Skeletal muscle cell (primary cell): ENCODE measurements at regions not wholly inside any gene's neighbourhood (a gene's known extent, or its start where the extent isn't known, plus 50 kb on each side); places are given as distances from the start of the nearest gene placed in this dataset.

Source experiments
- DNase-seq: peaks from one replicate; pipeline ENCODE4 v3.0.0-alpha.2; 2010; ENCODE audit warnings: low read depth
- H3K4me3 ChIP-seq: 2 replicates; pipeline ENCODE4 v1.5.1; 2011; ENCODE audit warnings: low read depth, mild to moderate bottlenecking, control low read depth, low read length, moderate library complexity

DNA sequence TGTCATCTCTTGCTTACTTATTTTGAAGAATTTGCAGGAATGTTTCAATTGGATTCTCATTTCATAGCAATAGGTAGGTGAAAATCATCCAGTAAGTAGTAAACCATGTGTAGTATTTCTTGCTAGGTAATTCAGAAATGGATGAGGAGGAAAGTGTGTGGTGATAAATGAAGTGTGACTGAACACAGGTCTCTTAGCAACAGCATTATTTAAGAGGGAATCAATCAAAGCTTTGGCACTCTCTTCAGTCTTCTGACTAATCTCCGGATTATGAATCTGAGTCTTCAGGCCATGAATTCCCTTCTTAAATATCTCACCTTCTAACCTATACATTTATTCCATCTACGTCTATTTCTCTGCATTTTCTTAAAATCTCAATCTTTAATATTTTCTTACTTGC, 55.8 kb upstream of the ARHGAP24 start:
- no peak overlapping the region for H3K4me3 ChIP-seq
- DNase-seq, result no peak

- no peak overlapping the region for H3K4me3 ChIP-seq
- DNase-seq, result no peak
Measured at GRCh38 chr4:85420831-85421230, 54.1 kb upstream of the ARHGAP24 start.

- H3K4me3 ChIP-seq, result no peak overlapping the region
- no peak for DNase-seq
Measured at GRCh38 chr4:85423431-85423830, 51.5 kb upstream of the ARHGAP24 start.
